ENCODE measurements at regions not wholly inside any gene's neighbourhood (a gene's known extent, or its start where the extent isn't known, plus 50 kb on each side); places are given as distances from the start of the nearest gene placed in this dataset.

- TF ChIP-seq EZH2 (IDR thresholded peaks at IDR 0.05; ENCODE audit: borderline replicate concordance, insufficient read depth, low read depth, low read length, poor library complexity, severe bottlenecking) (no peak), CTCF (IDR thresholded peaks at IDR 0.05) (no peak)
These were observed 127.4 kb upstream of the RPL34 start for GRCh38 chr4:108492816-108493595.

All from B cell (primary cell).